Astrocyte (in vitro differentiated cells and primary cell): ENCODE measurements at regions not wholly inside any gene's neighbourhood (a gene's known extent, or its start where the extent isn't known, plus 50 kb on each side); places are given as distances from the start of the nearest gene placed in this dataset.

Experiments used
- DNase-seq: peaks from one replicate; pipeline ENCODE4 v3.0.0-alpha.2; 2010; ENCODE audit warnings: low read depth
- FAIRE-seq: peaks from 2 replicates; lab custom pipeline; 2011; peaks lifted over from hg19 to GRCh38; lab: Jason Lieb, UNC
- H2AFZ ChIP-seq: 2 replicates; pipeline ENCODE4 v1.6.0; 2012; ENCODE audit warnings: low read depth, low read length, inconsistent platforms
- H3K27ac ChIP-seq: 2 replicates; pipeline ENCODE4 v1.5.1; 2011; ENCODE audit warnings: low read depth, low read length, inconsistent platforms
- H3K27me3 ChIP-seq: 2 replicates; pipeline ENCODE4 v1.6.0; 2011; ENCODE audit warnings: low read length, inconsistent platforms; ENCODE audit not compliant: insufficient read depth
- H3K36me3 ChIP-seq: 2 replicates; pipeline ENCODE4 v1.5.1; 2011; ENCODE audit warnings: low read length, inconsistent platforms; ENCODE audit not compliant: insufficient read depth
- H3K4me1 ChIP-seq: 2 replicates; pipeline ENCODE4 v1.5.1; 2011; ENCODE audit warnings: low read length, inconsistent platforms; ENCODE audit not compliant: insufficient read depth
- H3K4me2 ChIP-seq: 2 replicates; pipeline ENCODE4 v1.6.0; 2012; ENCODE audit warnings: low read length, inconsistent platforms
- H3K4me3 ChIP-seq: 2 replicates; pipeline ENCODE4 v1.5.1; 2011; ENCODE audit warnings: low read depth, mild to moderate bottlenecking, low read length, inconsistent platforms; ENCODE audit not compliant: insufficient read depth
- H3K79me2 ChIP-seq: 2 replicates; pipeline ENCODE4 v1.6.0; 2012; ENCODE audit warnings: mild to moderate bottlenecking, low read length, inconsistent platforms; ENCODE audit not compliant: insufficient read depth
- H3K9ac ChIP-seq: 2 replicates; pipeline ENCODE4 v1.6.0; 2012; ENCODE audit warnings: mild to moderate bottlenecking, low read length, inconsistent platforms
- H3K9me3 ChIP-seq: 2 replicates; pipeline ENCODE4 v1.5.1; 2012; ENCODE audit warnings: low read depth, mild to moderate bottlenecking, low read length, inconsistent platforms; ENCODE audit not compliant: insufficient read depth
- H4K20me1 ChIP-seq: 2 replicates; pipeline ENCODE4 v1.6.0; 2012; ENCODE audit warnings: low read length, inconsistent platforms; ENCODE audit not compliant: insufficient read depth
- H3K27ac Mint-ChIP-seq: one replicate; pipeline ENCODE4 v1.8.0; 2021; ENCODE audit warnings: mild to moderate bottlenecking, mixed read lengths; ENCODE audit not compliant: unreplicated experiment
- H3K27me3 Mint-ChIP-seq: one replicate; pipeline ENCODE4 v1.8.0; 2021; ENCODE audit warnings: low read depth, mixed read lengths; ENCODE audit not compliant: unreplicated experiment
- H3K36me3 Mint-ChIP-seq: one replicate; pipeline ENCODE4 v1.8.0; 2021; ENCODE audit warnings: low read depth, mixed read lengths; ENCODE audit not compliant: unreplicated experiment
- H3K4me1 Mint-ChIP-seq: one replicate; pipeline ENCODE4 v1.8.0; 2021; ENCODE audit warnings: low read depth, mixed read lengths; ENCODE audit not compliant: unreplicated experiment
- H3K4me3 Mint-ChIP-seq: one replicate; pipeline ENCODE4 v1.8.0; 2021; ENCODE audit warnings: mild to moderate bottlenecking, moderate library complexity, mixed read lengths; ENCODE audit not compliant: unreplicated experiment
- H3K9me3 Mint-ChIP-seq: one replicate; pipeline ENCODE4 v1.8.0; 2021; ENCODE audit warnings: mild to moderate bottlenecking, mixed read lengths; ENCODE audit not compliant: unreplicated experiment
- EZH2 ChIP-seq: IDR thresholded peaks from 2 replicates; pipeline ENCODE4 v1.6.1; 2012; ENCODE audit warnings: mild to moderate bottlenecking, low read length, inconsistent platforms; ENCODE audit not compliant: insufficient read depth
- TF ChIP-seq, protein P1 (sequence below): IDR thresholded peaks from 2 replicates; pipeline ENCODE4 v1.5.1; 2011; ENCODE audit warnings: low read depth, mild to moderate bottlenecking, inconsistent platforms, low read length, moderate library complexity; ENCODE audit not compliant: insufficient read depth

- Histone ChIP-seq H3K9me3 (no peaks in the 10 kb centered on the region), H4K20me1 (no peaks in the 10 kb centered on the region), H3K36me3 (no peaks in the 10 kb centered on the region), H3K79me2 (no peaks in the 10 kb centered on the region), H3K4me3 (no peak overlapping the region), H3K27me3 (no peaks in the 10 kb centered on the region), H3K9ac (no peak overlapping the region), H3K4me2 (peak overlapping the region; percentile 68), H2AFZ (peak overlapping the region; percentile 37), H3K27ac (no peak overlapping the region), H3K4me1 (peaks cover 11% of the 10 kb centered on the region)
- Mint-ChIP-seq H3K4me3 (no peak overlapping the region), H3K27me3 (no peaks in the 10 kb centered on the region), H3K27ac (peak overlapping the region; percentile 96), H3K36me3 (no peaks in the 10 kb centered on the region), H3K9me3 (no peaks in the 10 kb centered on the region), H3K4me1 (peaks cover 21% of the 10 kb centered on the region)
- FAIRE-seq: no peak
- DNase-seq: peak; percentile 75
- no peak for TF ChIP-seq EZH2
- TF ChIP-seq, protein P1, sequence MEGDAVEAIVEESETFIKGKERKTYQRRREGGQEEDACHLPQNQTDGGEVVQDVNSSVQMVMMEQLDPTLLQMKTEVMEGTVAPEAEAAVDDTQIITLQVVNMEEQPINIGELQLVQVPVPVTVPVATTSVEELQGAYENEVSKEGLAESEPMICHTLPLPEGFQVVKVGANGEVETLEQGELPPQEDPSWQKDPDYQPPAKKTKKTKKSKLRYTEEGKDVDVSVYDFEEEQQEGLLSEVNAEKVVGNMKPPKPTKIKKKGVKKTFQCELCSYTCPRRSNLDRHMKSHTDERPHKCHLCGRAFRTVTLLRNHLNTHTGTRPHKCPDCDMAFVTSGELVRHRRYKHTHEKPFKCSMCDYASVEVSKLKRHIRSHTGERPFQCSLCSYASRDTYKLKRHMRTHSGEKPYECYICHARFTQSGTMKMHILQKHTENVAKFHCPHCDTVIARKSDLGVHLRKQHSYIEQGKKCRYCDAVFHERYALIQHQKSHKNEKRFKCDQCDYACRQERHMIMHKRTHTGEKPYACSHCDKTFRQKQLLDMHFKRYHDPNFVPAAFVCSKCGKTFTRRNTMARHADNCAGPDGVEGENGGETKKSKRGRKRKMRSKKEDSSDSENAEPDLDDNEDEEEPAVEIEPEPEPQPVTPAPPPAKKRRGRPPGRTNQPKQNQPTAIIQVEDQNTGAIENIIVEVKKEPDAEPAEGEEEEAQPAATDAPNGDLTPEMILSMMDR: no peak
Observed at GRCh38 chr17:12522743-12523183, 142.9 kb upstream of the MYOCD start.

DNA sequence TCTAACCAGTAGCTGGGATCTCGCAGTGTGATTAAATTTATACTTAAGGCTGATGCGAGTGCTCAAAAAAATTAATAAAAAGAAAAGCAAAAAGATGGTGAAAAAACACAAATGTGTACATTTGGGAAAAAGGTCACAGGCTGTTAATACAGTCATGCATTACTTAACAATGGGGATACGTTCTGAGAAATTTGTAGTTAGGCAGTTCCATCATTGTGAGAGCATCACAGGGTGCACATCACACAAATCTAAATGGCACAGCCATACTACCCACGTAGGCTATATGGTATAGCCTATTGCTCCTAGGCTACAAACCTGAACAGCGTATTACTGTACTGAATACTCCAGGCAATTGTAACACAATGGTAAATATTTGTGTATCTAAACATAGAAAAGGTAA lies 142.4 kb upstream of the MYOCD start:
- Mint-ChIP-seq H3K27ac (peak overlapping the region; percentile 96), H3K27me3 (no peaks in the 10 kb centered on the region), H3K36me3 (no peaks in the 10 kb centered on the region), H3K9me3 (no peaks in the 10 kb centered on the region), H3K4me1 (peaks cover 21% of the 10 kb centered on the region), H3K4me3 (no peak overlapping the region)
- no peak for FAIRE-seq
- no peak overlapping the region for H3K4me3 ChIP-seq
- H4K20me1 ChIP-seq: no peaks in the 10 kb centered on the region
- no peak for DNase-seq
- H3K4me2 ChIP-seq: peak overlapping the region; percentile 68
- peaks cover 11% of the 10 kb centered on the region for H3K4me1 ChIP-seq
- no peaks in the 10 kb centered on the region for H3K9me3 ChIP-seq
- H3K27me3 ChIP-seq: no peaks in the 10 kb centered on the region
- H3K36me3 ChIP-seq: no peaks in the 10 kb centered on the region
- H3K27ac ChIP-seq: no peak overlapping the region
- no peaks in the 10 kb centered on the region for H3K79me2 ChIP-seq
- no peak overlapping the region for H3K9ac ChIP-seq
- no peak for TF ChIP-seq EZH2
- TF ChIP-seq, protein P1: no peak
- H2AFZ ChIP-seq: no peak overlapping the region

DNA sequence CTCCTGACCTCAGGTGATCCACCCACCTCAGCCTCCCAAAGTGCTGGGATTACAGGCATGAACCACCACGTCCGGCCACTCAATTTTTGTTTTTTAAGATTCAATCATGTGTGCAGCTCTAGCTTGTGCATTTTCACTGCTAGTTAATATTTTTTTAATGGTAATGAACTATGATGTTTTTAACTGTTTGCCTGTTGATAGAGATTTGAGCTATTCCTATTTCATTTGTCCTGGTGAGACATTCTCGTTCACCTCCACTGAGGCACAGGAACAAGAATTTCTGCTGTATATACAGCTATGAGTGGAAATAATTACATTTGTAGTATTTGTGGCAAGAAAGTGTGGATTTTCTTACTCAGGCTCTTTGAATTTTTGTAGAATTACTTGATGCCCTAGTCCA lies 137.7 kb upstream of the MYOCD start:
- no peaks in the 10 kb centered on the region for H3K79me2 ChIP-seq
- Mint-ChIP-seq H3K27ac (no peak overlapping the region), H3K27me3 (no peaks in the 10 kb centered on the region), H3K4me1 (peaks cover 14% of the 10 kb centered on the region), H3K36me3 (no peaks in the 10 kb centered on the region), H3K4me3 (no peak overlapping the region), H3K9me3 (no peaks in the 10 kb centered on the region)
- peaks cover 2% of the 10 kb centered on the region for H3K4me1 ChIP-seq
- H3K4me2 ChIP-seq: no peak overlapping the region
- FAIRE-seq (no peak), DNase-seq (no peak)
- H3K27ac ChIP-seq: no peak overlapping the region
- H4K20me1 ChIP-seq: no peaks in the 10 kb centered on the region
- TF ChIP-seq EZH2: no peak
- TF ChIP-seq, protein P1: no peak
- H3K9me3 ChIP-seq: no peaks in the 10 kb centered on the region
- no peaks in the 10 kb centered on the region for H3K27me3 ChIP-seq
- H2AFZ ChIP-seq: no peak overlapping the region
- H3K36me3 ChIP-seq: no peaks in the 10 kb centered on the region
- no peak overlapping the region for H3K4me3 ChIP-seq
- no peak overlapping the region for H3K9ac ChIP-seq
